ENCODE measurements at regions not wholly inside any gene's neighbourhood (a gene's known extent, or its start where the extent isn't known, plus 50 kb on each side); places are given as distances from the start of the nearest gene placed in this dataset.

- Histone ChIP-seq H3T11ph (ENCODE audit: low read length) (no peak overlapping the region), H2BK5ac (ENCODE audit: insufficient read length, low read length) (no peak overlapping the region), H2BK15ac (ENCODE audit: low read depth, low read length) (no peak overlapping the region), H3K9me3 (ENCODE audit: control insufficient read depth, low read depth, low read length) (no peaks in the 10 kb centered on the region), H3K56ac (ENCODE audit: insufficient read length, low read depth, low read length) (no peak overlapping the region), H3K79me2 (ENCODE audit: insufficient read depth, low read length) (no peaks in the 10 kb centered on the region), H3K4me2 (ENCODE audit: insufficient read depth, insufficient read length, low read length) (no peak overlapping the region), H3K4me1 (ENCODE audit: insufficient read depth, low read length) (0 out of 2 replicates have a peak, but pooled peaks cover 3% of the 10 kb centered on the region), H3K9ac (ENCODE audit: extremely low read depth, insufficient read length, low read length) (no peak overlapping the region), H2BK12ac (ENCODE audit: insufficient read length, low read depth, low read length) (no peak overlapping the region), H4K91ac (ENCODE audit: insufficient read length, low read depth, low read length) (no peak overlapping the region), H4K5ac (ENCODE audit: insufficient read length, low read depth, low read length) (no peak overlapping the region), H3K23me2 (ENCODE audit: insufficient read length, low read depth, low read length, poor library complexity, severe bottlenecking) (no peaks in the 10 kb centered on the region), H4K8ac (replicated peaks; ENCODE audit: insufficient read length, low read depth, low read length) (no peak overlapping the region), H4K20me1 (ENCODE audit: control insufficient read depth, insufficient read depth, insufficient read length) (no peaks in the 10 kb centered on the region), H3K18ac (ENCODE audit: insufficient read length, low read depth, low read length) (no peak overlapping the region), H2AK5ac (ENCODE audit: insufficient read length, low read length) (no peak overlapping the region), H3K23ac (ENCODE audit: insufficient read length, low read depth, low read length) (no peak overlapping the region), H2AFZ (ENCODE audit: low read length) (no peak overlapping the region), H3K4ac (ENCODE audit: low read depth, low read length) (no peak overlapping the region), H3K27me3 (ENCODE audit: insufficient read depth, low read length) (no peaks in the 10 kb centered on the region), H3K27ac (ENCODE audit: insufficient read length, low read depth, low read length) (no peak overlapping the region), H2BK120ac (ENCODE audit: low read depth, low read length, poor library complexity, severe bottlenecking) (no peak overlapping the region), H3K79me1 (ENCODE audit: insufficient read depth, low read depth, low read length, poor library complexity, severe bottlenecking) (no peaks in the 10 kb centered on the region), H3K14ac (ENCODE audit: insufficient read depth, low read length) (no peak overlapping the region), H2BK20ac (ENCODE audit: low read depth, low read length, poor library complexity, severe bottlenecking) (no peak overlapping the region)
- Mint-ChIP-seq H3K9me3 (no peaks in the 10 kb centered on the region), H3K27me3 (ENCODE audit: low read depth) (peaks cover 3% of the 10 kb centered on the region; the same call in 1 of the 2 replicates), H3K4me1 (peaks cover 5 to 8% of the 10 kb centered on the region in 2 experiments; a peak in 3 of 4 replicates), H3K4me3 (no peak overlapping the region), H3K27ac (no peak overlapping the region), H3K36me3 (ENCODE audit: insufficient read depth in 1 of 3, low read depth in 3 of 3) (peaks cover 0 to 2% (median 0%) of the 10 kb centered on the region in 3 experiments; a peak in 4 of 7 replicates)
- DNase-seq: no peak
- TF ChIP-seq CTCF (conservative IDR thresholded peaks at IDR 0.05): no peak
- no CpG with 5 or more reads among the region's 10 CpGs for WGBS (ENCODE audit: extremely low coverage, insufficient read length, low lambda C conversion rate)
These were observed 804.3 kb downstream of the RNF144A start for GRCh38 chr2:7721413-7721995.

Data from H9 (cell line).